Left kidney (tissue), 1 donor: ENCODE measurements at regions not wholly inside any gene's neighbourhood (a gene's known extent, or its start where the extent isn't known, plus 50 kb on each side); places are given as distances from the start of the nearest gene placed in this dataset.
"Not testable (repeated sequence)": the region's sequence is repeated elsewhere in the genome, so short reads cannot be mapped to it uniquely, and the experiment has no call there.

Experiments
- DNase-seq: peaks from one replicate; pipeline ENCODE4 v3.0.0-alpha.2; 2013

- DNase-seq = no peak
Observed at GRCh38 chr14:23694949-23695663, 58.9 kb downstream of the DHRS2 start.

GRCh38 chr14:23695664-23695999, 59.5 kb downstream of the DHRS2 start:
- DNase-seq = no peak

DNA sequence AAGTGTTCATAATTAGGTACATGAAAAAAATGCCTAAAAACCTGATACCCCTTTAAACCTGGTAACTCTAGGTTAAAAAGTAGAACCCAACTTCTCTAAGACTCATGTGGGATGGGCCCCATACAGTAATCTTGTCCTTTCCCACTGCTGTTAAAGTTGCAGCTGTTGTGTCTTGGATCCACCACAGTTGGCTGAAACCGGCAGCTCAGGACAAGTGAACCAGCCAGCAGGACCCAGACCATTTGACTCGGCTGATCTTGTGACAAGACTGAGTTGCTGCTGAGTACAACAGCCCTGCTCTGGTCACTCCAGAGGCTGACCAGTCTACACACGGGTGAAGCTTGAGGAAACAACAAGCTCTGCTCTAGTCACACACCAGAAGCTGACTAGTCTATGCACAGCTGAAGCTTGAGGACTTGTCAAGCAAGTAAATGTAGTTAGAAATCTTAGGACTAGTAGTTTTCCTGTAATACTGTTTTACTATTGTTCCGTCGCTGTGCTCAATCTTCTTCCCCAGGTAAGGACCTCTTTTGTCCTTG, 60.6 kb downstream of the DHRS2 start:
- no peak for DNase-seq

GRCh38 chr14:23697680-23698079, 61.5 kb downstream of the DHRS2 start:
- no peak for DNase-seq

GRCh38 chr14:23702656-23703426, 66.7 kb downstream of the DHRS2 start:
- no peak for DNase-seq

DNA sequence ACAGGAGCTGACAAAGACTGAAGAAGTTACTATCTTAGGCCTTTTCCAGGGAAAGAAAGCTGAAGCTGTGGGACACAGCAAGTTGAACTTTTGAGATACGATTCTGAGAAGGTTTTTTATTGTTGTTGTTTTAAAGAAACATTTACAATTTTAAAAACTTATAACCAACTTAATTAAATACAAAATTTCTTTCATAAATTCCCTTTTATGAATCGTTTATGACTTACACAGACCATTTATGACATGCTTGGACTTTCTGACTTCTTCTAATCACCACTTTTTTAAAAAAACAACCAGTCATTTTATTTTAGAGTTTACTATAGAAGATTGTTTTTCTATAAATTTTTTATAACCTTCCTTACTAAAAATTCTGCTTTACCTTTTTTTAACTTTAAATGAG, 68.7 kb downstream of the DHRS2 start:
- peak; percentile 22 for DNase-seq

DNA sequence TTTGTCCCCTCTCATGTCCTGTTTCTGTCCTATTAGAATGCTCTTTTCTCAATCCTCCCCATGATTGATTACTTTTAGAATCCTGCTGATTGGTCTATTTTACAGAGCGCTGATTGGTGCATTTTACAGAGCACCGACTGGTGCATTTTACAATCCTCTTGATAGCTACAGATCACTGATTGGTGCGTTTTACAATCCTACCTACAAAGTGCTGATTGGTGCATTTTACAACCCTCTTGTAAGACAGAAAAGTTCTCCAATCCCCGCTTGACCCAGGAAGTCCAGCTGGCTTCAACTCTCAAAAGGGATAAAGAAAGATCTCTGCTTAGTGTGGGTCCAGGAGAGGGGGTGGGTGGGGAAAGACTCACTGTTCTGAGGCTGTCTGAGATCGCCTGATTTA, 71.3 kb downstream of the DHRS2 start:
- no peak for DNase-seq

DNA sequence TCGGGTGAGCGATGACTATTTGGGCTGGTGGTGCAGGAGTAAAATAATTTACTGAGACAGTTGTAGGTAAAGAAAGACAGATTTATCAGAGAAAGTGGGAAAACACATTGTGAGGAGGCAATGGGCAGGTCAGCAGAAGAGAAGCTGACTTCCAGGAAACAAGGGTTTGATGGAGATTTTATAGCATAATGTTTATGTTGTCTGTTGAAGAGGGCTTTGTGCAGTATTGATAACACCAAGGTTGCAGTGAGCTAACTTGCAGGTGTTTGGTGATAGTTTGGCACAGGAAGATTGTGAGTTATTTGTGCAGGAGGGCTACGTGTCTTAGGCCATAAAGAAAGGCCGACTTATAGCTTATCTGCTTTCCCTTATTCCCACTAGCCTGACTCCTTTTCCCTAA, 72.2 kb downstream of the DHRS2 start:
- DNase-seq = no peak

DNA sequence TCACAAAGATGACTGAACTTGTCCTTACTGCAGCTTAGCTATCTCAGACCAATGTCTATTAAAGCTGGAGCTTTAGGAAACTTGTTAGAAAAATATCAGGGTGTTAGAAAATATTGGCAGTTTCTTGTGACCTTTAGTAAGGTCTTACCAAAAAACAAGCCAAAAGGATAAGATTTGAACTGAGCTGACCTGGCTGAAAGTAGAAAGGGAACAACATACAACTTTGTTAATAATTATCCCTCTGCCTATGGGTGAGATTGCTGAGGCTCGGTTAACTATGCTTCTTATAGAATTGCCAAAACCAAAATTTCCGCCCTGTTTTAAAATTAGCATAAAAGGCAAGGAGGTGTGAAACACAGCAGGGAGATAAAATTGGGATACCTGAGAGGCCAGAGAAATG, 73.8 kb downstream of the DHRS2 start:
- DNase-seq = no peak

GRCh38 chr14:23712287-23712686, 76.1 kb downstream of the DHRS2 start:
- no peak for DNase-seq

GRCh38 chr14:23719225-23719985, 83.2 kb downstream of the DHRS2 start:
- no peak for DNase-seq

GRCh38 chr14:23722675-23723074, 86.5 kb downstream of the DHRS2 start:
- no peak for DNase-seq

DNA sequence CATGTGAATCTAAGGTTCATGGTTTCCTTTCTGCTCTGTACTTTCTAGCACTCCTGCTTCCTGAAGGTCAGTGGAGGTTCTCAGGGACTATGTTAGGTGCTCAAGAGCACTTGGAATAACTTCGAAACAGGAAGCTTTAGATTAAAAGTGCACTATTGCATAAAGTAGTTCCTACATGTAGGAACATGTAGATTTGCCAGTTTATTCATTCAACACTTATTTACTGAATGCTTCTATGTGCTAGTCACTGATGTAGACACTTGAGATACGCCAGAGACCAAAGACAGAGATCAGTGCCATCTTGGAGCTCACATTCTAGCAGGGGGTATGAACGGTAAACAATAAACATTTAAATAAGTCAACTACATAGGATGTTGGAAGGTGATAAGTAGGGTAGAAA, 87.7 kb downstream of the DHRS2 start:
- DNase-seq = no peak

DNA sequence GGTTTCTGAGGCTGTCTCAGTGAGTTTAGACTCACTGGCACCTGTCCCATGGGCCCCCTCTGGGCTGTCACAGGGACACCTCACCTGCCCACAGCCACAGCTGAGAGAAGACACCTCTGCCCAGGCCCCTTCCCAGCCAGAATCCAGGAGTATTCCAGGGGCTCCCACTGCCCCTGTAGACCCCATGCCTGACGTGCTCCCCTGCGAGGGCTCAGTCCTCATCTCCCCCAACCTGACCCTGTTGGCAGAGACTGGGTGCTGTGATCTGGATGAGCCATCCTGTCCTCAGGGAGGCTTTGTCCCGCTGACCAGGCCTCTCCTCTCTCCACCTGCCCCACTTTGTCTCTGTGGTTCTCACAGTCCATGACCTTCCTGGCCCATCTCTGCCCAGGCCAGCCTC, 89.4 kb downstream of the DHRS2 start:
- DNase-seq = no peak

DNA sequence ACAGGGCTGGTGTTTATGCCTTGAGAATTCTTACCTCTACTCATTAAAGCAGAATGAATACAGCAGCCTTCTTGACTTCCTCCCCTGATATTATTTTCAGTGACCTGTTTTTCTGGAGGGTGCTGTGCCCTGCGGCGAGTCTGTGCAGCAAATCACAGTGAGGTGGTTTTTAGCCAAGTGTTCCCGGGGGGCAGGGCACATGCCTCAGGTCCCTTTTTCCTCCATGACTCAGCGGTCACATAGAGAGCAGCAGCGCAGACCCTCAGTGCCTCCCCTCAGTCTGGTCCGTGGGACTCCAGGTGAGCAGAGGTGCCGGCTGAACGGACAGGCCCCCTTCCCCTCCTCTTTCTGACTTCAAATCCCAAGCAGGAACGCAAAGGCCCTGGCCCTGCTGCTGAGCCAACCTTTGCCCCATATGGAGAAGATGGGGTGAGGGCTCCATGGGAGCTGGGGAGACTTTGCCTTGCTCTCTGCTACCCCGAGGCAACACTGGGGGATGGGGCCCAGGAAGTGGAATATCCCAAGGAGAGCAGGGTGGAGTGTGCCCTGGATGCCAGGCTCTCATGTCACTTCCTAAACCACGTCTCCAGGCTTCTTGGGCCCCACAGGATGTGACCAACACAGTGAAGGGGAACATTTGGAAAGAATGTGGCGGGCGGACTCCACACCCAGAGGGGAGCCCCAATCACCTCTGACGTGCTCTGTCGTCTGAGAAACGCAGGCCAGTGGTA, 90.0 kb downstream of the DHRS2 start:
- DNase-seq = no peak

DNA sequence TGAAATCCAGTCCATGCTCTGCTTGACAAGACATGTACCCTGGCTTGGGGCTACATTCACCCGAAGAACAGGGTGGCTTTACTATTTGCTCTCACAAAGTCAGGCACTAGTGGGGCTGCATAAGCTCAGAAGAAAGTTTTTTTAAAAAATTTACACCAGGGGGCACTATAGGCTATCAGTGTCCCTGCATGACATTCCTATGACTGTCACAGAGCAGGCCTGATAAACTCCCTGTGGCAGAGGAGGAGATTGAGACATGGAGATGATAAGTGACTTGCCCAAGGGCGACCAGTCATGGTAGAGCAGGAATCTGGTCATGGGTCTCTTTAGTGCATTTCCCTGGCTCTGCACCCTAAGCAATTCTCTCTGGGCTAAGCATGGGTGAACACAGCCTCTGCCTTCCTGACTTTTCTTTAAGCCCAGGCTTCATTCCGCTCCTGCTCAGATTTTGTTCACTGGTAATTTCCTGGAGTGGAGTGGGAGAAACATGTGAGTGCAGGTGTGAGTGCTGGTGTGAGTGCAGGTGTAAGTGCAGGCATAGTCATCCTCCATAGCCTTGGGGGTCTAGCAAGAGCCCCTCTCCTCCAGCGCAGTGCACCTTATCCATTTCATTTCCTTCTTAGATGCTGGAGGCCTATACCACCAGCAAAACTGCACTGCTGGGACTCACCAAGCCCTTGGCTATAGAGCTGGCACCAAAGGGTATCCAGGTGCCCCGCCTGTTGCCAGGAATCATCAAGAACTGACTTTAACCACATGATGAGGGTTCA, 91.6 kb downstream of the DHRS2 start:
- DNase-seq = peak; percentile 18

GRCh38 chr14:23728791-23729190, 92.6 kb downstream of the DHRS2 start:
- no peak for DNase-seq

DNA sequence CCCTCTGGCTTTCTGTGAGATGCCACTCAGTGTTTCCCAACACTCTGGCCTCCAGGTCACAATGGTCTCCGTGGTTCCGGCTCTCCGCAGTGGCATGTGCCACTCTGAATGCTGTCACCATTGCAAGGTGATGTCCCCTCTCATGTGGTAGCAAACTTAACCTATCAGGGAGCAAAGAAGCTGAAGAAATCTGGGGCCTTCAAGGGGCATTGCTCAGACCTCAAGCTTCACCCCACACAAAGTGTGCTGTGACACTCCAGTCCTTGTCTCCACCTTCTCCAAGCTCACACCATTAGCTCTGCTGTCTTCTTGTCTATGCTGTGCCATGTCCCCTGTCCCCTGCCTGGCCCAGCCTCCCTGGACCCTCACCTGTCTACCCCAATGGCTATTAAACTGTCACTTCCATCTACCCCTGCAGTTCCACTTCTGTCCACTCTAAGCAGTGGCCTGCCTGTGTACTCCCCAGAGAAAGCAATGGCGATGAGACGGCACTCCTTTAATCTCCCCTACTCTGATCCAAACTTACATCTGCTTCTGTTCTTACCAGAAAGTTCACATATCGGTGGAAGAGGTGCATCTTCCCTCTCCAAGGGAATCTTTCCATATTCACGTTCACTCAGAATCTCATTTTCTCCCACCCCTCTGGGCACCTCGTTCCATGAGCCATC, 93.7 kb downstream of the DHRS2 start:
- DNase-seq = no peak

- DNase-seq = no peak
Observed at GRCh38 chr14:23735394-23735793, 99.2 kb downstream of the DHRS2 start.

GRCh38 chr14:23744368-23744767, 108.2 kb downstream of the DHRS2 start:
- not testable (repeated sequence) for DNase-seq

GRCh38 chr14:23750357-23750756, 114.2 kb downstream of the DHRS2 start:
- no peak for DNase-seq
